Adrenal gland (tissue), 9 donors: ENCODE measurements at regions not wholly inside any gene's neighbourhood (a gene's known extent, or its start where the extent isn't known, plus 50 kb on each side); places are given as distances from the start of the nearest gene placed in this dataset.

Source experiments
- DNase-seq, 7 donors: peaks; one replicate each; pipeline ENCODE4 v3.0.0-alpha.2; 2019 to 2020
- H3K27ac ChIP-seq, 5 donors: fragments of 200-600 bp; sonication (generic) in 4 of 5; 1 replicate in 3 of 5; 2 replicates in 2 of 5; pipeline versions ENCODE4 v1.5.1 to v1.8.0; 2016 to 2020; ENCODE audit warnings: mild to moderate bottlenecking in 1 of 5
- H3K27me3 ChIP-seq: fragments of 200-600 bp; 2 replicates; pipeline ENCODE4 v1.8.0; 2021
- H3K36me3 ChIP-seq, 2 donors: fragments of 200-600 bp; replicated peaks in 1 of 2; 1 replicate in 1 of 2; 2 replicates in 1 of 2; pipeline versions ENCODE4 v1.5.1 to v1.8.0; 2018 to 2022
- H3K4me1 ChIP-seq, 2 donors: fragments of 200-600 bp; replicated peaks in 1 of 2; 1 replicate in 1 of 2; 2 replicates in 1 of 2; pipeline versions ENCODE4 v1.5.1 to v1.8.0; 2018 to 2021
- H3K4me3 ChIP-seq, 4 donors: fragments of 200-600 bp; sonication (generic) in 3 of 4; one replicate each; pipeline ENCODE4 v1.5.1; 2016 to 2018
- H3K9me3 ChIP-seq, 3 donors: fragments of 200-600 bp; sonication (generic) in 1 of 3; replicated peaks in 1 of 3; 1 replicate in 2 of 3; 2 replicates in 1 of 3; pipeline versions ENCODE4 v1.5.1 to v1.8.0; 2016 to 2021
- POLR2A ChIP-seq, 2 donors: fragments of 450-650 bp; IDR thresholded peaks; one replicate each; pipeline ENCODE4 v1.6.1; 2017; ENCODE audit warnings: antibody characterized with exemption in 2 of 2, mild to moderate bottlenecking in 2 of 2, moderate library complexity in 1 of 2
- WGBS, 4 donors: extraction: QIAGEN DNeasy Blood & Tissue Kit in 2 of 4; methylation state at CpG; one replicate each; pipeline versions ENCODE4 v1.1.5 to v1.1.7; 2013 to 2017; 5-methylcytosine and 5-hydroxymethylcytosine counted together
- intact Hi-C, 2 donors: fragments of 100-400 bp; cut with DNase I; formaldehyde crosslinking; loops; one replicate each; pipeline versions ENCODE4 v1.14.1 to v1.15.0; 2022 to 2023
- TF ChIP-seq, protein P1 (sequence below), 6 experiments: fragments of 450-650 bp in 4 of 6; fragments of 200-600 bp in 2 of 6; sonication (generic) in 1 of 6; IDR thresholded peaks; 1 replicate in 5 of 6; 2 replicates in 1 of 6; pipeline versions ENCODE4 v1.5.1 to v1.8.0; 2016 to 2021; ENCODE audit warnings: antibody characterized with exemption in 6 of 6, mild to moderate bottlenecking in 2 of 6, moderate library complexity in 1 of 6
- donor health status: healthy with polysubstance abuse.
- donor health status: Bipolar disorder and iron deficiency.
- donor health status: DM: yes; HTN: yes; CAD: no.
- donor health status: DM: no; HTN: no; CAD: no.
- donor health status: DM: no; HTN: no; CAD: no.

DNA sequence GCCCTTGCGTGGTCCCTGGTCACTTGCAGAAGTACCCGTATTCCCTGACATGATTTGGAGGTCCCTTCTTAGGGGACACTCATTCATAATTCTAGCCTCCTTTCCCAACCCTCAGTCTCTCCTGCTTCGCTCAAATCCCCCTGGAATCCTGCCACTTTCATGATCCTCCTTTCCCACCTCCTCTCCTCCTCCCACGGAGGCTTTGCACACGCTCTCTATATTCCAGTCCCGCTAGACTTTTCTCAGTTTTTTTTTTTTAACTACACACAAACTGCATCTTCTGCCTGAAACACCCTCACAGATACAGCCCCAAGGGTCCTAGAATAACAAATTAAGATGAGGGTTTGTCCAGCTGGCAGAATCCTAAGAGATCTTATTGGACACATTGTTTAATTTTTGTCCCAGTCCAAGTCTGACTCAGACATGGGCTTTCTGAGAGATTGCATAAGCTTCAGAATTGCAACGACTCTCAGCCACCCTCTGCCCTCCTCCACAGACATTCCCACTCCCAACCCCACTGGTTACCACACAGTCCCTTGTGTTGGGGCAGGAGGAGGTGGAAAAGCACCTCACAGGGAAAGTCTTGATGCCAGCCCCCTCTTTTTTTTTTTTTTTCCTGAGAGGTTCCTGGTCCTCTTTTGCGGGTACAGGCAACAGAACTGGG is 739.5 kb upstream of the EEF2KMT start:
- TF ChIP-seq POLR2A (IDR thresholded peaks at IDR 0.05), result no peak
- TF ChIP-seq, protein P1, sequence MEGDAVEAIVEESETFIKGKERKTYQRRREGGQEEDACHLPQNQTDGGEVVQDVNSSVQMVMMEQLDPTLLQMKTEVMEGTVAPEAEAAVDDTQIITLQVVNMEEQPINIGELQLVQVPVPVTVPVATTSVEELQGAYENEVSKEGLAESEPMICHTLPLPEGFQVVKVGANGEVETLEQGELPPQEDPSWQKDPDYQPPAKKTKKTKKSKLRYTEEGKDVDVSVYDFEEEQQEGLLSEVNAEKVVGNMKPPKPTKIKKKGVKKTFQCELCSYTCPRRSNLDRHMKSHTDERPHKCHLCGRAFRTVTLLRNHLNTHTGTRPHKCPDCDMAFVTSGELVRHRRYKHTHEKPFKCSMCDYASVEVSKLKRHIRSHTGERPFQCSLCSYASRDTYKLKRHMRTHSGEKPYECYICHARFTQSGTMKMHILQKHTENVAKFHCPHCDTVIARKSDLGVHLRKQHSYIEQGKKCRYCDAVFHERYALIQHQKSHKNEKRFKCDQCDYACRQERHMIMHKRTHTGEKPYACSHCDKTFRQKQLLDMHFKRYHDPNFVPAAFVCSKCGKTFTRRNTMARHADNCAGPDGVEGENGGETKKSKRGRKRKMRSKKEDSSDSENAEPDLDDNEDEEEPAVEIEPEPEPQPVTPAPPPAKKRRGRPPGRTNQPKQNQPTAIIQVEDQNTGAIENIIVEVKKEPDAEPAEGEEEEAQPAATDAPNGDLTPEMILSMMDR (IDR thresholded peaks at IDR 0.05), result no peak
- Histone ChIP-seq H3K36me3 (no peaks in the 10 kb centered on the region), H3K27ac (no peak overlapping the region), H3K27me3 (no peaks in the 10 kb centered on the region), H3K4me3 (no peak overlapping the region), H3K4me1 (no peaks in the 10 kb centered on the region), H3K9me3 (no peaks in the 10 kb centered on the region)
- intact Hi-C loops, result no loop called here
- no peak for DNase-seq
- WGBS, 4 donors, result 63 to 78% (median 67%) methylated on average over 8 of the region's 8 CpGs

DNA sequence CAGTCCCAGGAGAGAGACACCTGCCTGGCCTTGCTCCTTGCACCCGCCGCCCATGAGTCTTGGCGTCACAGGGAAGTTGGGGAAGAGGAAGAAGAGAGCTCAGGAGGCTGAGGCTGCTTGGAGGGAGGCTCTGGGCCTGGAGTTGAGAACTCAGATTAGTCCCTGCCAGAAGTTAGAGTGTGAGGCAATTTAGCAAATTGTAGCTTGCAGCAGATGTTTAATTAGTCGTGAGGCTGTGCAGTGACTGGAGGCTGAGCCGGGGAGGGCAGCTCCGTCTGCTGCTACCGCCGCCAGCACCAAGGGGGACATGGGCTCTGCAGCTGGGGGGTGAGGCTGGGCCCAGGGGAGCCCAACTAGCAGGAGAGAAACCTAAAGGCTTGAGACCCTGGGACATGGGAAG is 738.3 kb upstream of the EEF2KMT start:
- no peaks in the 10 kb centered on the region for H3K27me3 ChIP-seq
- H3K36me3 ChIP-seq, result no peaks in the 10 kb centered on the region
- H3K4me1 ChIP-seq, result no peaks in the 10 kb centered on the region
- no peak overlapping the region for H3K4me3 ChIP-seq
- 72 to 80% (median 74%) methylated on average over 8 of the region's 8 CpGs for WGBS, 4 donors
- no peak overlapping the region for H3K27ac ChIP-seq
- intact Hi-C loops, result no loop called here
- no peaks in the 10 kb centered on the region for H3K9me3 ChIP-seq
- TF ChIP-seq, protein P1 (IDR thresholded peaks at IDR 0.05), result no peak
- no peak for TF ChIP-seq POLR2A (IDR thresholded peaks at IDR 0.05)
- DNase-seq, result no peak

DNA sequence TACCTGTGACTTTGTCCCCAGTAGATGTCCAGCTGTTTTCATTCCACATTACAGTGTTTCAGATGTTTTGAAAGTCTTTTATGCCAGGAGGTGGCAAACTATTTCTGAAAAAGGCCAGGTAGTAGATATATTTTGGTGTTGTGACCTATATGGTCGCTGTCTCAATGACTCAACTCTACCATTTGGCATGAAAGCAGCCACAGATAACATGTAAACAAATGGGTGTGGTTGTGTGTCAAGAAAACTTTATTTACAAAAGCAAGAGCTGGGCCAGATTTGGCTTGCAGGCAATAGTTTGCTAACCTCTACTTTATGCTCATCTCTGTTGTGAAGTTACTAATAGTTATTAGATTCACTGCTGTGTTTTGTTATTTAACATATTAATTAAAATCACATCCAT is 728.7 kb upstream of the EEF2KMT start:
- Histone ChIP-seq H3K4me3 (no peak overlapping the region), H3K27me3 (no peaks in the 10 kb centered on the region), H3K36me3 (no peaks in the 10 kb centered on the region), H3K27ac (no peak overlapping the region), H3K9me3 (no peaks in the 10 kb centered on the region), H3K4me1 (no peaks in the 10 kb centered on the region)
- DNase-seq, result no peak
- no peak for TF ChIP-seq POLR2A (IDR thresholded peaks at IDR 0.05)
- TF ChIP-seq, protein P1 (IDR thresholded peaks at IDR 0.05), result no peak
- 62 to 89% (median 77%) methylated on average over 1 of the region's 1 CpG for WGBS, 4 donors
- intact Hi-C loops, result no loop called here

DNA sequence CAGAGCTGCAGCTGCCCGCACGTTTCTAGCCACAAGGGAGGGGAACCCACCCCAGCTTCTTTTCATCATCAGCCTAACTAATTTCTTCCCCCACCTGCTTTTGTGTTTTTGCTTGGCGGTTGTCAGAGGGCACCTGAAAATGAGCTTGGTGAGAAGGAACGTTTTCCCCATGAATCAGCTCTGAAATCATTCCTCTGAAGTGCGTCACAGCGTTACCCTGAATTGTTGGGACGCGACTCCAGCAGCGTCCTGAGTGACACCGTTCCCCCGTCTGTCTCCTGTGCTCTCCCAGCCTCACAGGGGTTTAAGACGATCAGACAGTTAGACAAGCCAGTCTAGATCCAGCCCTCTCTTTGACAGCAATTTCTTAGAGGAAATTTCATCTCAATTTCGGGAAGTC is 722.9 kb upstream of the EEF2KMT start:
- DNase-seq, result no peak
- H3K27me3 ChIP-seq, result no peaks in the 10 kb centered on the region
- H3K9me3 ChIP-seq, result no peaks in the 10 kb centered on the region
- WGBS, 4 donors, result 71 to 77% (median 75%) methylated on average over 13 of the region's 13 CpGs
- TF ChIP-seq POLR2A (IDR thresholded peaks at IDR 0.05), result no peak
- TF ChIP-seq, protein P1 (IDR thresholded peaks at IDR 0.05), result no peak
- no peaks in the 10 kb centered on the region for H3K4me1 ChIP-seq
- no peak overlapping the region for H3K27ac ChIP-seq
- no peak overlapping the region for H3K4me3 ChIP-seq
- intact Hi-C loops, result no loop called here
- no peaks in the 10 kb centered on the region for H3K36me3 ChIP-seq
